OCI-LY7 (cell line): ENCODE measurements at regions not wholly inside any gene's neighbourhood (a gene's known extent, or its start where the extent isn't known, plus 50 kb on each side); places are given as distances from the start of the nearest gene placed in this dataset.
"Not testable (repeated sequence)": the region's sequence is repeated elsewhere in the genome, so short reads cannot be mapped to it uniquely, and the experiment has no call there.

Experiments used
- EZH2phosphoT487 ChIP-seq: fragments of 200-600 bp; sonication (generic); IDR thresholded peaks from 2 replicates; pipeline ENCODE4 v1.6.1; 2018; ENCODE audit warnings: low read depth, borderline replicate concordance, mild to moderate bottlenecking, mixed run types, antibody characterized with exemption, low read length, moderate library complexity, mixed read lengths
- TF ChIP-seq, protein P1 (sequence below): fragments of 200-600 bp; sonication (generic); conservative IDR thresholded peaks from 2 replicates; pipeline ENCODE4 v1.5.1; 2014; ENCODE audit warnings: mild to moderate bottlenecking, antibody characterized with exemption, low read length, moderate library complexity, mixed read lengths

- not testable (repeated sequence) for TF ChIP-seq EZH2phosphoT487
- TF ChIP-seq, protein P1, sequence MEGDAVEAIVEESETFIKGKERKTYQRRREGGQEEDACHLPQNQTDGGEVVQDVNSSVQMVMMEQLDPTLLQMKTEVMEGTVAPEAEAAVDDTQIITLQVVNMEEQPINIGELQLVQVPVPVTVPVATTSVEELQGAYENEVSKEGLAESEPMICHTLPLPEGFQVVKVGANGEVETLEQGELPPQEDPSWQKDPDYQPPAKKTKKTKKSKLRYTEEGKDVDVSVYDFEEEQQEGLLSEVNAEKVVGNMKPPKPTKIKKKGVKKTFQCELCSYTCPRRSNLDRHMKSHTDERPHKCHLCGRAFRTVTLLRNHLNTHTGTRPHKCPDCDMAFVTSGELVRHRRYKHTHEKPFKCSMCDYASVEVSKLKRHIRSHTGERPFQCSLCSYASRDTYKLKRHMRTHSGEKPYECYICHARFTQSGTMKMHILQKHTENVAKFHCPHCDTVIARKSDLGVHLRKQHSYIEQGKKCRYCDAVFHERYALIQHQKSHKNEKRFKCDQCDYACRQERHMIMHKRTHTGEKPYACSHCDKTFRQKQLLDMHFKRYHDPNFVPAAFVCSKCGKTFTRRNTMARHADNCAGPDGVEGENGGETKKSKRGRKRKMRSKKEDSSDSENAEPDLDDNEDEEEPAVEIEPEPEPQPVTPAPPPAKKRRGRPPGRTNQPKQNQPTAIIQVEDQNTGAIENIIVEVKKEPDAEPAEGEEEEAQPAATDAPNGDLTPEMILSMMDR: not testable (repeated sequence)
Observed at GRCh38 chr15:31649634-31650033, 323.0 kb downstream of the KLF13 start.
